Vagina (tissue), 2 donors: ENCODE measurements at regions not wholly inside any gene's neighbourhood (a gene's known extent, or its start where the extent isn't known, plus 50 kb on each side); places are given as distances from the start of the nearest gene placed in this dataset.
"Not testable (repeated sequence)": the region's sequence is repeated elsewhere in the genome, so short reads cannot be mapped to it uniquely, and the experiment has no call there.

Experiments used
- POLR2A ChIP-seq, 2 donors: fragments of 450-650 bp; IDR thresholded peaks; one replicate each; pipeline ENCODE4 v1.6.1; 2017; ENCODE audit warnings: antibody characterized with exemption in 2 of 2, mild to moderate bottlenecking in 2 of 2, moderate library complexity in 2 of 2
- POLR2AphosphoS5 ChIP-seq, 2 donors: sonication (generic); formaldehyde crosslinking; IDR thresholded peaks; one replicate each; pipeline ENCODE4 v1.9.0; 2017; ENCODE audit warnings: antibody characterized with exemption in 2 of 2, mild to moderate bottlenecking in 2 of 2, low read depth in 1 of 2; ENCODE audit not compliant: insufficient read depth in 1 of 2
- TF ChIP-seq, protein P1 (sequence below), 3 experiments: fragments of 450-650 bp in 2 of 3; fragments of 200-600 bp in 1 of 3; sonication (generic) in 1 of 3; IDR thresholded peaks; one replicate each; pipeline ENCODE4 v1.5.1; 2017 to 2019; ENCODE audit warnings: antibody characterized with exemption in 3 of 3, mild to moderate bottlenecking in 2 of 3, moderate library complexity in 2 of 3

DNA sequence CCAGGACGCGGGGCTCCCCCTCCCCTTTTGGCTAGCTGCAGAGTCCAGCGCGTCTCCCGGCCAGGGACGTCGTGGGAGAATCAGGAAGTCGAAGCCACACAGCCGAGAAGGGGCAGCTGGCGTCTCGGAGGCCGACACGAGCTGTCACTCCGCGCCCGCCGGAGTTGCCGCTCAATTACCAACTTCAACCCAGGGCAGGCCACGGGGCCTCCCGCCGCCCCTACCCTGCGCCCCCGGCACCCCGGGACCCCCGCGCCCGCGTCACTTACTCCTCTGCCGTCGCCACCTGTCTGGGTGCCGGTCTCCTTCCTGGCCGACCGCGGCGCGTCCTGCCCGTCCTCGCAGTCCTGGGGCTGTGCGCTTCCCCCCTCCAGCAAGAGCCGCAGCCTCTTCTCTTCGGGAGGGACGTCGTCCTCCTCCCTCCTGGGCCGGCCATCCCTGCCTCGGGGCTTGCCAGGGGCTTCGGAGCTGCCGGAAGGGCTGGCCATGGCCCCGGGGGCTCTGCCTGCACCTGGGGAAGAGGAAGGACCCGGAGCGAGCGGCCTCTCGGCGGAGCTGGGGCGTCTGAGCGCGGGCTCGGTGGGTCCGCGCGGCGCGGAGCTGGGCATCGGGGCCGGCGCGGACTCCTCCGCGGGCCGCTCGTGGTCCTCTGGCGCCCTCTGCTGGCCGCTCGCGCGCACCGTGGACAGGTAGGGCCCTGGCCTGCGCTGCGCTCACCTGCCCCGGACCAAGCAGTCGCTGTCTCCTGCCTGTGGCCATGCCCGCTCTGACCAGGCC, 65.6 kb upstream of the CLEC6A start:
- TF ChIP-seq, protein P1, sequence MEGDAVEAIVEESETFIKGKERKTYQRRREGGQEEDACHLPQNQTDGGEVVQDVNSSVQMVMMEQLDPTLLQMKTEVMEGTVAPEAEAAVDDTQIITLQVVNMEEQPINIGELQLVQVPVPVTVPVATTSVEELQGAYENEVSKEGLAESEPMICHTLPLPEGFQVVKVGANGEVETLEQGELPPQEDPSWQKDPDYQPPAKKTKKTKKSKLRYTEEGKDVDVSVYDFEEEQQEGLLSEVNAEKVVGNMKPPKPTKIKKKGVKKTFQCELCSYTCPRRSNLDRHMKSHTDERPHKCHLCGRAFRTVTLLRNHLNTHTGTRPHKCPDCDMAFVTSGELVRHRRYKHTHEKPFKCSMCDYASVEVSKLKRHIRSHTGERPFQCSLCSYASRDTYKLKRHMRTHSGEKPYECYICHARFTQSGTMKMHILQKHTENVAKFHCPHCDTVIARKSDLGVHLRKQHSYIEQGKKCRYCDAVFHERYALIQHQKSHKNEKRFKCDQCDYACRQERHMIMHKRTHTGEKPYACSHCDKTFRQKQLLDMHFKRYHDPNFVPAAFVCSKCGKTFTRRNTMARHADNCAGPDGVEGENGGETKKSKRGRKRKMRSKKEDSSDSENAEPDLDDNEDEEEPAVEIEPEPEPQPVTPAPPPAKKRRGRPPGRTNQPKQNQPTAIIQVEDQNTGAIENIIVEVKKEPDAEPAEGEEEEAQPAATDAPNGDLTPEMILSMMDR (IDR thresholded peaks at IDR 0.05), result peak; percentile 19 to 57 (median 46)
- not testable (repeated sequence) for TF ChIP-seq POLR2AphosphoS5 (IDR thresholded peaks at IDR 0.05; ENCODE audit: insufficient read depth in 1 of 2, low read depth in 1 of 2); POLR2A (IDR thresholded peaks at IDR 0.05)
